Neural crest cell (in vitro differentiated cells): ENCODE measurements at regions not wholly inside any gene's neighbourhood (a gene's known extent, or its start where the extent isn't known, plus 50 kb on each side); places are given as distances from the start of the nearest gene placed in this dataset.

Experiments
- DNase-seq: peaks from one replicate; pipeline ENCODE4 v3.0.0; 2021; ENCODE audit warnings: low read depth, mixed read lengths, low spot score
- H3K27ac Mint-ChIP-seq: one replicate; pipeline ENCODE4 v1.8.0; 2021; ENCODE audit warnings: mild to moderate bottlenecking, mixed read lengths; ENCODE audit not compliant: unreplicated experiment
- H3K27me3 Mint-ChIP-seq: 2 replicates; pipeline ENCODE4 v1.8.0; 2021; ENCODE audit warnings: low read depth, mild to moderate bottlenecking, mixed read lengths
- H3K36me3 Mint-ChIP-seq: 2 replicates; pipeline ENCODE4 v1.8.0; 2021; ENCODE audit warnings: low read depth, mild to moderate bottlenecking, mixed read lengths
- H3K4me1 Mint-ChIP-seq: 2 replicates; pipeline ENCODE4 v1.8.0; 2021; ENCODE audit warnings: mixed read lengths
- H3K4me3 Mint-ChIP-seq: one replicate; pipeline ENCODE4 v1.8.0; 2021; ENCODE audit warnings: mild to moderate bottlenecking, mixed read lengths
- H3K9me3 Mint-ChIP-seq: 2 replicates; pipeline ENCODE4 v1.8.0; 2021; ENCODE audit warnings: mixed read lengths
- CTCF ChIP-seq: fragments of 200-600 bp; sonication (generic); conservative IDR thresholded peaks from 2 replicates; pipeline ENCODE4 v1.5.0; 2021; ENCODE audit warnings: antibody characterized with exemption, mild to moderate bottlenecking

DNA sequence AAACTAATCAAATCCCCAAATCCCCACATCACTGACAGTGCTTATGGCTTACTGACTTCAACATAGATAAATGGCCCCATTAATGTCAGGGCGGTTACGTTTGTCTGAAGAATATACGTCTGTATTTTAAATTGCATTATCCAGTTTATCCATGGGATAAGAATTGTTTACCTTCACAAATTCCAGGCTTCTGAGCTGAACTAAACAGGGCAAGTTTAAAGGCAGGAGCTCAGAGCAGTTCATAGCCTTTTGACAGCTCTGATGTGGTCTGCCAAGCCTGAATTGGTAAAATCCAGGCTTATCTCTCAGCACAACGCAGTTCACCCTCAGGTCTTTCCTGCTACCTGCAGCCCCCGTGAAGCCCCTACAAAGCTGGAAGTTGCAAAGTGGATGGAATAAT, 79.5 kb upstream of the GREM2 start:
- Mint-ChIP-seq H3K27me3 (no peaks in the 10 kb centered on the region), H3K4me3 (no peak overlapping the region), H3K36me3 (no peaks in the 10 kb centered on the region), H3K4me1 (no peaks in the 10 kb centered on the region), H3K9me3 (peaks cover 2% of the 10 kb centered on the region), H3K27ac (no peak overlapping the region)
- DNase-seq: no peak
- no peak for TF ChIP-seq CTCF

DNA sequence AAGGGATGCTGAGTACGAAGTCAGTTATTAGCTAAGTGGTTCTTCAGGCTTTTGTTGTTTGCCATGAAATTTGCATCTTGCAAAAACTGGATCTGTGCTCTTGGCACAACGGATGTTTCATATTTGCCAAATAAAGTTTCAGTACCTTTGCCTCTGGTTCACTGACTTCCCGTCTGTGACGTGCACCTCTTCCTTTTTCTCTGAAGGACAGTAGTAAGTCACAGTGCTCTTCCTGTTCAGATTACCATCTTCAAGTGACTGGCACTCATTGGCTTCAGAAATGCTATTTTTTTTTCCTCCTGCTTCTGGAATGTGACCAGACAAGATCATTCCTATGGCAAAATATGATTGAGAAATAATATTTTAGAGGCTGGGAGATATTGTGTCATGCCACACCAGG, 75.9 kb upstream of the GREM2 start:
- Mint-ChIP-seq H3K4me3 (no peak overlapping the region), H3K27me3 (no peaks in the 10 kb centered on the region), H3K27ac (no peak overlapping the region), H3K9me3 (no peaks in the 10 kb centered on the region), H3K4me1 (no peaks in the 10 kb centered on the region), H3K36me3 (no peaks in the 10 kb centered on the region)
- TF ChIP-seq CTCF: no peak
- no peak for DNase-seq

DNA sequence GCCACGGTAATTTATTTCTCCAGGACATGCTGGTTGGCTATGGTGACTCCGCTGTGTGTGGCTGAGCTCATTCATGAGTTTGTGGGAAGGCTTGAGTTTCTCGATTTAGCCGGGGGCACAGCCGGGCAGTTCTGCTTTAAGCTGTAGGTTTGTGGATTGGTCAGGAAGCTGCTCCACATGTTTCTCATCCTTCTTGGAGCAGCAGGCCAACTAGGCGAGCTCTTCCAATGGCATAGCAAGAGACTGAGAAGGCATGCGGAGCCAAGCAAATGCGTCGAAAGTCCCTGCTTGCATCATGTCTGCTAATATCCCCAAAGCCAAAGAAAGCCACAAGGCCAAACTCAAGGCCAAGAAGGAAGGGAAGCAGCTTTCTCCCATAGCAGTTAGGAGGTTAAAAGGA, 71.6 kb upstream of the GREM2 start:
- Mint-ChIP-seq H3K27me3 (no peaks in the 10 kb centered on the region), H3K9me3 (peaks cover 5% of the 10 kb centered on the region), H3K4me3 (no peak overlapping the region), H3K27ac (no peak overlapping the region), H3K36me3 (peaks cover 2% of the 10 kb centered on the region), H3K4me1 (no peaks in the 10 kb centered on the region)
- no peak for DNase-seq
- no peak for TF ChIP-seq CTCF

DNA sequence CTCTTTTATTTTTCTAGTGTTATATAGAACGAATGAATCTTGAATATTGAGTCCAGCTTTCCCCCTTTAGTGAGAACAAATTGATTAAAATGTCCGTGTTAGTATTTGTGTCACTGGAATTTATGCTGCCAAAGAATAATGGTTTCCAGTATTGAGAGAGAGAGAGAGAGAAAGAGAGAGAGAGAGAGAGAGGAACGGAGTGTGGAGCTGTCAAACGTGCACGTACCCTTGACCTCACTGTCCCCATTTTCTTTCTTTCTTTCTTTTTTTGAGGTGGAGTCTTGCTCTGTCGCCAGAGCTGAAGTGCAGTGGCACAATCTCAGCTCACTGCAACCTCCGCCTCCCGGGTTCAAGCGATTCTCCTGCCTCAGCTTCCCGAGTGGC, 70.9 kb upstream of the GREM2 start:
- H3K9me3 Mint-ChIP-seq: peaks cover 5% of the 10 kb centered on the region
- no peaks in the 10 kb centered on the region for H3K27me3 Mint-ChIP-seq
- peaks cover 2% of the 10 kb centered on the region for H3K36me3 Mint-ChIP-seq
- DNase-seq: no peak
- no peak for TF ChIP-seq CTCF
- no peak overlapping the region for H3K4me3 Mint-ChIP-seq
- no peak overlapping the region for H3K27ac Mint-ChIP-seq
- no peaks in the 10 kb centered on the region for H3K4me1 Mint-ChIP-seq

GRCh38 chr1:240682166-240682858, 70.4 kb upstream of the GREM2 start:
- Mint-ChIP-seq H3K36me3 (peaks cover 2% of the 10 kb centered on the region), H3K27me3 (no peaks in the 10 kb centered on the region), H3K27ac (no peak overlapping the region), H3K9me3 (peaks cover 5% of the 10 kb centered on the region), H3K4me3 (no peak overlapping the region), H3K4me1 (no peaks in the 10 kb centered on the region)
- TF ChIP-seq CTCF: no peak
- no peak for DNase-seq
